ENCODE measurements at regions not wholly inside any gene's neighbourhood (a gene's known extent, or its start where the extent isn't known, plus 50 kb on each side); places are given as distances from the start of the nearest gene placed in this dataset.

- no peak for TF ChIP-seq CTCF (IDR thresholded peaks at IDR 0.05)
- no peak for TF ChIP-seq POLR2A (IDR thresholded peaks at IDR 0.05)
Measured at GRCh38 chr7:124423863-124424262, 341.7 kb downstream of the GPR37 start.

Data from vagina (tissue), 2 donors.